ENCODE measurements at regions not wholly inside any gene's neighbourhood (a gene's known extent, or its start where the extent isn't known, plus 50 kb on each side); places are given as distances from the start of the nearest gene placed in this dataset.

GRCh38 chr20:60073086-60073485 is 114.9 kb downstream of the CDH26 start:
- FAIRE-seq (no peak), DNase-seq (ENCODE audit: insufficient read length, low spot score) (no peak)

GRCh38 chr20:60073504-60073903 is 115.3 kb downstream of the CDH26 start:
- DNase-seq (ENCODE audit: insufficient read length, low spot score) (no peak), FAIRE-seq (no peak)
- TF ChIP-seq CTCF (IDR thresholded peaks at IDR 0.05; ENCODE audit: insufficient read depth, missing control alignments) = no peak

More at GRCh38 chr20:60073086-60073485, 114.9 kb downstream of the CDH26 start:
- TF ChIP-seq CTCF (IDR thresholded peaks at IDR 0.05; ENCODE audit: insufficient read depth, missing control alignments) = no peak

- TF ChIP-seq CTCF (IDR thresholded peaks at IDR 0.05; ENCODE audit: insufficient read depth, missing control alignments) = no peak
- DNase-seq (ENCODE audit: insufficient read length, low spot score) (no peak), FAIRE-seq (no peak)
These were observed 116.1 kb downstream of the CDH26 start for GRCh38 chr20:60074276-60074675.

GRCh38 chr20:60078351-60079250 is 120.4 kb downstream of the CDH26 start:
- FAIRE-seq (no peak), DNase-seq (ENCODE audit: insufficient read length, low spot score) (no peak)
- TF ChIP-seq CTCF (IDR thresholded peaks at IDR 0.05; ENCODE audit: insufficient read depth, missing control alignments) = no peak

GRCh38 chr20:60080401-60080800 is 122.2 kb downstream of the CDH26 start:
- TF ChIP-seq CTCF (IDR thresholded peaks at IDR 0.05; ENCODE audit: insufficient read depth, missing control alignments) = no peak
- no peak for DNase-seq (ENCODE audit: insufficient read length, low spot score)
- no peak for FAIRE-seq

- no peak for TF ChIP-seq CTCF (IDR thresholded peaks at IDR 0.05; ENCODE audit: insufficient read depth, missing control alignments)
- FAIRE-seq (no peak), DNase-seq (ENCODE audit: insufficient read length, low spot score) (no peak)
These were observed 127.4 kb downstream of the CDH26 start for GRCh38 chr20:60085551-60086132.

Data from D721Med (cell line).